ENCODE measurements at regions not wholly inside any gene's neighbourhood (a gene's known extent, or its start where the extent isn't known, plus 50 kb on each side); places are given as distances from the start of the nearest gene placed in this dataset.
"Not testable (repeated sequence)": the region's sequence is repeated elsewhere in the genome, so short reads cannot be mapped to it uniquely, and the experiment has no call there.

- no peak for TF ChIP-seq CTCF (IDR thresholded peaks at IDR 0.05; ENCODE audit: control insufficient read depth, extremely low read depth, insufficient read depth)
- DNase-seq (ENCODE audit: low read depth): no peak
These were observed 168.2 kb downstream of the SUDS3 start for GRCh38 chr12:118544569-118544968.

GRCh38 chr12:118547606-118548005, 171.3 kb downstream of the SUDS3 start:
- H3K4me3 ChIP-seq (ENCODE audit: low read depth, low read length); DNase-seq (ENCODE audit: low read depth): not testable (repeated sequence)

More at GRCh38 chr12:118544569-118544968, 168.2 kb downstream of the SUDS3 start:
- H3K4me3 ChIP-seq (ENCODE audit: low read depth, low read length): no peak overlapping the region

GRCh38 chr12:118548887-118549509, 172.6 kb downstream of the SUDS3 start:
- H3K4me3 ChIP-seq (ENCODE audit: low read depth, low read length): no peak overlapping the region
- DNase-seq (ENCODE audit: low read depth): no peak
- TF ChIP-seq CTCF (IDR thresholded peaks at IDR 0.05; ENCODE audit: control insufficient read depth, extremely low read depth, insufficient read depth): no peak

GRCh38 chr12:118549510-118549980, 173.2 kb downstream of the SUDS3 start:
- TF ChIP-seq CTCF (IDR thresholded peaks at IDR 0.05; ENCODE audit: control insufficient read depth, extremely low read depth, insufficient read depth): no peak
- no peak for DNase-seq (ENCODE audit: low read depth)
- no peak overlapping the region for H3K4me3 ChIP-seq (ENCODE audit: low read depth, low read length)

- TF ChIP-seq CTCF (IDR thresholded peaks at IDR 0.05; ENCODE audit: control insufficient read depth, extremely low read depth, insufficient read depth): no peak
- no peak for DNase-seq (ENCODE audit: low read depth)
- no peak overlapping the region for H3K4me3 ChIP-seq (ENCODE audit: low read depth, low read length)
These were observed 177.6 kb downstream of the SUDS3 start for GRCh38 chr12:118553856-118554504.

GRCh38 chr12:118558941-118559340, 182.6 kb downstream of the SUDS3 start:
- no peak for TF ChIP-seq CTCF (IDR thresholded peaks at IDR 0.05; ENCODE audit: control insufficient read depth, extremely low read depth, insufficient read depth)
- no peak overlapping the region for H3K4me3 ChIP-seq (ENCODE audit: low read depth, low read length)
- DNase-seq (ENCODE audit: low read depth): no peak

- no peak for TF ChIP-seq CTCF (IDR thresholded peaks at IDR 0.05; ENCODE audit: control insufficient read depth, extremely low read depth, insufficient read depth)
- no peak overlapping the region for H3K4me3 ChIP-seq (ENCODE audit: low read depth, low read length)
- no peak for DNase-seq (ENCODE audit: low read depth)
These were observed 184.4 kb downstream of the SUDS3 start for GRCh38 chr12:118560733-118561132.
